GM18511 (cell line): ENCODE measurements at regions not wholly inside any gene's neighbourhood (a gene's known extent, or its start where the extent isn't known, plus 50 kb on each side); places are given as distances from the start of the nearest gene placed in this dataset.

Source experiments
- ATAC-seq: cut with Tn5 transposase; IDR thresholded peaks from one replicate; pipeline ENCODE4 v1.9.1; 2021; ENCODE audit warnings: mild to moderate bottlenecking, moderate library complexity; ENCODE audit not compliant: unreplicated experiment

DNA sequence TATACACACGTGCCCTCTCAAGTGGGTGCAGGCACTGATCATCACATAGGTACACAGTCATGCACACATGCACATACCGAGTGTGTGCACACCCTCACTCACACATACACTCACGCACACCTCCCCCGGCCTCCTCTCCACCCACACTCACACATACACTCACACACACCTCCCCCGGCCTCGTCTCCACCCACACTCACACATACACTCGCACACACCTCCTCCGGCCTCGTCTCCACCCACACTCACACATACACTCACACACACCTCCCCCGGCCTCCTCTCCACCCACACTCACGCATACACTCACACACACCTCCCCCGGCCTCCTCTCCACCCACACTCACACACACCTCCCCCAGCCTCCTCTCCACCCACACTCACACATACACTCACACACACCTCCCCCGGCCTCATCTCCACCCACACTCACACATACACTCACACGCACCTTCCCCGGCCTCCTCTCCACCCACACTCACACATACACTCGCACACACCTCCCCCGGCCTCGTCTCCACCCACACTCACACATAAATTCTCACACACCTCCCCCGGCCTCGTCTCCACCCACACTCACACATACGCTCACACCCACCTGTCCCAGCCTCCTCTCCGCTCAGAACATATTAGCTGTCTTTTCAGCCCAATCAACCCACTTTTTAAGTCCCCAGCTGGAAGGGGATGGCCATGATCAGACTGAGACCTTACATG lies 105.2 kb upstream of the VSTM2B start:
- no peak for ATAC-seq

DNA sequence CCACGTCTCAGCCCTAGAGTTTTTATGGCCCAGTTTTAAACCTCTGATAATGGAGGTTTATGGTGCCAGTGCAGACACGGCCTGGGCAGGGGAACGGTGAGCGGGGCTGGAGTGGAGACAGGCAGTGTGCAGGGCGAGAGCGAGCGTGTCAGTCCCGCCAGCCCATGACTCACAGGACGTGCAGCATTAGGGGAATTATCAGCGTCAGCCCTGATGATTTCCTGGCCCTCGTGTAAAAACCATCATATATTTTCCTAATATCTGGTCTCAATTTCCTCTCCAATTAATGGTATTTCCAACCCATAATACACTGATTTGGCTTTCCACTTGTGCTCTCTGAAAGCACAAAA lies 104.6 kb upstream of the VSTM2B start:
- no peak for ATAC-seq

DNA sequence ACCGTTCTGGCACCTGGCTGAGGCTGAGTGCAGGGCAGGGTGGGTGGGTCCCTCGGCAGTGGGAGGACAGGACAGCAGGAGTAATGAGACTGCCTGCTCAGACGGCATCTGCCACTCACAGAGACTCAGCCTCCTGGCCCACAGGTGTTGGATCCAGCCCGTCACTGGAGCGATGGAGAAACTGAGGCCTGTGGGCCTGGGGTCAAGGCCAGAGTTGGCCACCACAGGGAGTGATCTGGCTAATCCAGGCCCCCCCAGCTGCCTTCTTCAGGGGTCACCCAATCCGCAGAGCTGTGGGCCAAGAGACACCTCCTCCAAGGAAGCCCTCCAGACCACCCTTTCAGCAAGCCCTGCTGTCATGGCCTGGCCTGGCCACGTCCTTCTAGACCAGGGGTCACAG lies 103.7 kb upstream of the VSTM2B start:
- no peak for ATAC-seq

DNA sequence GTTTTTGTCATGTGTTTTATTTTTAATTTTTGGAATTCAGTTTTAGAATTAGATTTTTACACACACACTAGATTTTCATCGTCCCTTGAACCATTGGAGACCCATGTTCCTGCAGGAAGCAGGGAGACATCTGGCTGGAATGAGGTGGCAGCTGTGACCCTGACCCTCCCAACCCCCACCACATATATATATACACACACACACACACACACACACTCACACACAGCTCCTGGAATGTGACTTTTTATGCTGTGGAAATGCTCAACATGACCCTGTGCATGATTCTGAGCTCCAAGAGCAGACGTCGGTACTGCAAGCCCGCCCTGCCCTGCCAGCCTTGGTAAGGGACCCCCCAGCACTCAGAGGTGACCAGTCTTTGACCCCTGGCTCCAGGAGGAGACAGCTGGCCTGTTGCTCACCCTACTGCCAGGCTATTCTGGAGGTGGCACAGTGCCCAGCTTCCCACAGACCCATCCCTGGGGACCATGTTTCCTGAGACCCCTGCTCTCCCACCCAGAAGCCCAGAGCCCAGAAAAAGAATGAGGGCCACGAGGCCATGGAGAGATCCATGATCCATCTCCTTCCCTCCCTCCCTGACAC lies 103.2 kb upstream of the VSTM2B start:
- ATAC-seq, result no peak

GRCh38 chr19:29428071-29428470 lies 97.7 kb upstream of the VSTM2B start:
- no peak for ATAC-seq

DNA sequence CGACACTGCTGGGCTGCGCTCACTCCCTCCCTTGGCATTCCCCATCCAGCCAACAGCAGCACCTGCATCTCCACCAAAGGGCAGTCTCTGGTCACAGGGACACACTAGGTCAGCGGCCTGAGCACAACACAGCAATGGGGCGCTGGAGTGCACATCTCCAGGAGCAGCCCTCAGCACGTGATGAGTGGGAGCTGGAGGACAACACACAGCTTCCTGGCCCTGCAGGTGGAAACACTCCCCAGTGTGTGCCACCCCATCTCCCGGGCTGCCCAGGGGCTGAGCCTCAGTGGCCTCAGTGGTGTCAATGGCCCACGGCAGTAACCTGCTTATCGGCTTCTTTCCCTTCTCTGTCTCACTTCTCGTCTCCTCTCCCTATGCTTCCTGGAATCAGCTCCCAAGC lies 96.8 kb upstream of the VSTM2B start:
- no peak for ATAC-seq

- ATAC-seq, result no peak
Measured at GRCh38 chr19:29429581-29429980, 96.2 kb upstream of the VSTM2B start.

GRCh38 chr19:29431332-29431731 lies 94.5 kb upstream of the VSTM2B start:
- ATAC-seq, result no peak

DNA sequence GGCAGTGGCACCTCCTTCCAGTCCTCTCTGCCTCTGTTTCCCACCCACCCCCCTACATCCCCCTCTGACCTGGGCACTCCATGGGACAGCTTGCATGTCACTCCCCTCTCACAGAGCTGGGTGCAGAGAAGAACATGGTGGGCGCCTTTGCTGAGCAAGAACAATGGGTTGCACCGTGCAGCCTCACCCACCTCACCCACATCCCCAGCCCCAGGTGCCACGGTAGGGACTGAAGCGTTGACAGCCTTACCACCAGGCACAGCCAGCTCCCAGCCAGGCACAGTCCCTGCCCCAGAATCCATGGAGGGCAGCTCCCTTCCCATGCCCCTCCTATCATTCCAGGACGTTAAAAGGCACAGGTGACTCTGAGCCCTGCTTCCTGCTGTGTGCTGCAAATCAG lies 93.1 kb upstream of the VSTM2B start:
- no peak for ATAC-seq

DNA sequence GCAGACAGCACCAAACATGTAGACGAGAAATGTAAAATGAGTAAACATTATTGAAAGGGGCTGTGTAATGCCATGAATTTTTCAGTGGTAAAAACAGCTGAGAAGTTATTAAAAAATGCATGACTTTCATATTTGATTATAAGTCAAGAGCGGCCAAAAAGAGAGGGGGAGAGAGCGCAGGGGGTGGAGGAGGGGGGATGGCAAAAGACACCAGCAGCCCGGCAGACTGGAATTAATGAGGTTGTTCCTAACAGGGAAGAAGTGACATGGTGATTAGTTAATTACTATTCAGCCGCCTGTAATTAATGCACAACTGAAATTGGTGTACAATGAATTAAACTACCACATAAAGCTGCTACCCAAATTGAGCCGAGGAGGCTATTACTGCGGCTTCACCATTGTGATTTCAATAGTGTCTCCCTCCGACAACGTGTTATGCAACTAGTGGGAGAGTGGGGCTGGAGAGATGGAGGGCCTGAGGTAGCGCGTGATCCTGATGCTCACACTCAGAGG lies 89.1 kb upstream of the VSTM2B start:
- ATAC-seq, result no peak

- ATAC-seq, result no peak
Measured at GRCh38 chr19:29439021-29439420, 86.8 kb upstream of the VSTM2B start.

GRCh38 chr19:29439688-29440550 lies 85.9 kb upstream of the VSTM2B start:
- no peak for ATAC-seq

GRCh38 chr19:29442094-29442493 lies 83.7 kb upstream of the VSTM2B start:
- no peak for ATAC-seq

GRCh38 chr19:29442910-29443309 lies 82.9 kb upstream of the VSTM2B start:
- no peak for ATAC-seq

DNA sequence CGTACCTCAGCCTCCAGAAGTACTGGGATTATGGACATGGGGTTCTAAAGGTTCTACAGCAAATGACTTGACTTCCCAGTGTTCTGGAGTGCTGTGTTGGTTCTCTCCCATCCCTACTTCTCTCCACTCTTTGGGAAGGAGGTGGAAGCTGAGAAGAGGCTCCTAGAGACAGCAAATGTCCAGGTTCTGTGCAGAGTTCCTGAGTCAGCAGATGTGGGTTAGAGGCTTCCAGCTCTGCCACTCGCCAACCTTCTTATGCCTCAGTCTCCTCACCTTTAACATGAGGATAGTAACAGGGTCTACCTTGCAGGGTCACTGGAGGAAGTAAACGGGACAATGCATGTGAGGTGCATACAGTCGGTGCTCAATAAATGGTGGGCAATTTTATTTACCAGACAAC lies 80.5 kb upstream of the VSTM2B start:
- no peak for ATAC-seq

DNA sequence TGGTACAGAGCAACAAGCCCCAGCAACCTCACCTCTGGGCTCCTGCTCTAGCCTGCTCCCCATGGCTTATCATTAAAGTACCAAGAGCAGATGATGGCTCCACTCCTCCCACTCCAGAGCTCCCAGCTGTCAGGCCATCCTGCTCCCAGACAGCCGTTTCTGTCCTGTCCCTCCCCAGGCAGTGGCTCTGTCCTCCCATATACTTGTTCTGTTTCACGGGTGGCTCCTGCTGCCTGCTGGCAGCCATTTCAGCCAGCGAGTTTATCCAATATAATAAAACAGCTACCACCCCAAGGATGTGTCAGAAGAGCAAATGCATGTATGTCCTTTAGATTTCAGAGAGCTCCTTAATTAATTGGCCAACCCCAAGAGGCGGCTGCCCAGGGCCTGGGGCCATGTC lies 79.4 kb upstream of the VSTM2B start:
- no peak for ATAC-seq

DNA sequence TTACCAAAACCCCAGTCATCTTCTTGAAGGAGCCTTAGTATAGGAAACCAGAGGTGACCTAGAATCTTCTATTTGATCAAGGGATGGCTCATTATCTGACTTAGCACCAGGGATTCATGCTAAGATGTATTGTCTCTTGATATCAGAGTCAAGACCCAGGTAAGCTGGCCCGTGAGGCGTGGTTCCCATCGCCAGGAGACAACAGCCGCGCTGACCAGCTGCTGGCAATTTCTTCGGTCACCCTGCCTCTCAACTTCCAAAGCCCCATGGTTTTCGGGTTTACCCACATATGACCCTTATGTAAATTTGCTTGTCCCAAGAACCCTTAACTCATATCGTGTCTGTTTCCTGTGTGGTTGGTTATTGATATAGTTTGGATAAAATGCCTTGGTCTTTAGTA lies 77.7 kb upstream of the VSTM2B start:
- no peak for ATAC-seq

DNA sequence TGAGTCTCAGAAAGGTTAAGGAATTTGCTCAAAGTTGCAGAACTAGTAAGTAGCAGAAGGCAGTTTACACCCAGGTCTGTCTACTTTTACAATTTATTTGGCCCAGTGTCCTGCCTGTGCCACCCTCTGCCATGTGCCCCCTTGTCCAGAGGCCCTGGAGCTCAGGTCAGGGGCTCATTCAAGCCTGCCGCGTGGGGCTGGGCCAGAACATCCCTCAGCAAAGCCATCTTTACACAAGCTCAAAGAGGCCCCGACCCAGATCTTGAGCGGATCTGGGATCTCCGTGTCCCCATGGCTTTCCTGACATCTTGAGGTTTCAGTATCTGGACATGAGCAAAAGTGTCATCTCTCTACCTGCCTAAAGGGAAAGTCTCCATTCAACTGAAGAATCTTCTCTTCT lies 76.4 kb upstream of the VSTM2B start:
- ATAC-seq, result no peak

DNA sequence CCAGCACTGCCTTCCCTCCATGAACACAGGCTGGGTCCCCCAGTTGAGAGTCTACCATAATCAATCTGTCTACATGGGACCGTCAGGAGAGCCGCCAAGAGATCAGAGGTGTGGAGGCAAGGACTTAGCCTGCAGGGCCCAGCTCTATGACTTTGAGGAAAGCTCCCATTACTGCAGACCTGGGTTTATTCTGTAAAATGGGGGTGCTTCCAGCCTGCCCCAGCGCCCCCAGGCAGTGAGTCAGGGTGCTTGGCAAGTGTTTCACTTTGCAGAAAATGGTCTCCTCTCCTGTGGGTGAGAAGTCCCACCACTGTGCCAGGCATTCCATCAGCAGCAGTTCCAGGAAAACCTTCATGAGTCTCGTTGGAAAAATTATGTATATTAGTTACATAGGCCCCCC lies 75.5 kb upstream of the VSTM2B start:
- no peak for ATAC-seq

- ATAC-seq, result no peak
Measured at GRCh38 chr19:29450812-29451211, 75.0 kb upstream of the VSTM2B start.

DNA sequence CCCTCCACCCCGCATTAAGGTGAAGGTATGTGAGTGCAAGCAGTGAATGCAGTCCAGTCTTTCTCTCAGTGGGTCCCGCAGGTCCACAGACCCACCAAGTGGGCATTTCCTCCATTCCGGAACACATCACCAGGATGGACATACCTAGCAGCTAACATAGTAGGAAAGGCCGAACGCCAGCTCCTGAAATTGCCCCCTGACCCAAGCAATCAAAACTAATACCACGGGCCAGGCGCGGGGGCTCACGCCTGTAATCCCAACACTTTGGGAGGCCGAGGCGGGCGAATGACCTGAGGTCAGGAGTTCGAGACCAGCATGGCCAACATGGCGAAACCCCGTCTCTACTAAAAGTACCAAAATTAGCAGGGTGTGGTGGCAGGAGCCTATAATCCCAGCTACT lies 71.7 kb upstream of the VSTM2B start:
- ATAC-seq, result no peak

DNA sequence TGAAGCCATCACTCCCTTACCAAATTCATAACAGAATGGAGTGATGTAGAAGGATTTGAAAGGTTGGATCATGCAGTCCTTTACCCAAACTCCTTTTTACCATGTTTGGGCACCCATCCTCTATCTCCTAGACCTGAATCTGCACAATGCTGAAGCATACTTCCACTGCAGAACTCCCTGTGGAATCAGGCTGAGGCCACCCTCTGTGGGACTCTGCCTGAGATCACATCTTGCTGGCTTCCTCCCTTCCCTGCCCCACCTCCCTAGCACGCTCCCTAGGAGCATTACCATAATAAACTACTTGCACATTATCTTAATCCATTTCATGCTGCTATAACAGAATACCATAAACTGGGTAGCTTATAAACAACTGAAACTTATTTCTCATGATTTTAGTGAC lies 68.4 kb upstream of the VSTM2B start:
- ATAC-seq, result no peak
